Neural crest cell (in vitro differentiated cells): ENCODE measurements at regions not wholly inside any gene's neighbourhood (a gene's known extent, or its start where the extent isn't known, plus 50 kb on each side); places are given as distances from the start of the nearest gene placed in this dataset.

Experiments used
- DNase-seq: peaks from one replicate; pipeline ENCODE4 v3.0.0; 2021; ENCODE audit warnings: low read depth, mixed read lengths, low spot score
- H3K27ac Mint-ChIP-seq: one replicate; pipeline ENCODE4 v1.8.0; 2021; ENCODE audit warnings: mild to moderate bottlenecking, mixed read lengths; ENCODE audit not compliant: unreplicated experiment
- H3K27me3 Mint-ChIP-seq: 2 replicates; pipeline ENCODE4 v1.8.0; 2021; ENCODE audit warnings: low read depth, mild to moderate bottlenecking, mixed read lengths
- H3K36me3 Mint-ChIP-seq: 2 replicates; pipeline ENCODE4 v1.8.0; 2021; ENCODE audit warnings: low read depth, mild to moderate bottlenecking, mixed read lengths
- H3K4me1 Mint-ChIP-seq: 2 replicates; pipeline ENCODE4 v1.8.0; 2021; ENCODE audit warnings: mixed read lengths
- H3K4me3 Mint-ChIP-seq: one replicate; pipeline ENCODE4 v1.8.0; 2021; ENCODE audit warnings: mild to moderate bottlenecking, mixed read lengths
- H3K9me3 Mint-ChIP-seq: 2 replicates; pipeline ENCODE4 v1.8.0; 2021; ENCODE audit warnings: mixed read lengths
- CTCF ChIP-seq: fragments of 200-600 bp; sonication (generic); conservative IDR thresholded peaks from 2 replicates; pipeline ENCODE4 v1.5.0; 2021; ENCODE audit warnings: antibody characterized with exemption, mild to moderate bottlenecking

- DNase-seq: no peak
Measured at GRCh38 chr1:214107322-214108096, 119.7 kb downstream of the PROX1 start.

GRCh38 chr1:214108097-214108446 is 120.3 kb downstream of the PROX1 start:
- H3K4me1 Mint-ChIP-seq: peaks cover 4% of the 10 kb centered on the region
- peaks cover 8% of the 10 kb centered on the region for H3K9me3 Mint-ChIP-seq
- no peaks in the 10 kb centered on the region for H3K27me3 Mint-ChIP-seq
- no peak overlapping the region for H3K4me3 Mint-ChIP-seq
- H3K27ac Mint-ChIP-seq: no peak overlapping the region
- no peak for TF ChIP-seq CTCF
- no peaks in the 10 kb centered on the region for H3K36me3 Mint-ChIP-seq
- DNase-seq: no peak

More at GRCh38 chr1:214107322-214108096, 119.7 kb downstream of the PROX1 start:
- Mint-ChIP-seq H3K9me3 (peaks cover 8% of the 10 kb centered on the region), H3K36me3 (no peaks in the 10 kb centered on the region), H3K27me3 (no peaks in the 10 kb centered on the region), H3K4me1 (peaks cover 8% of the 10 kb centered on the region), H3K4me3 (no peak overlapping the region), H3K27ac (peak overlapping the region; percentile 81)
- TF ChIP-seq CTCF: no peak

GRCh38 chr1:214111796-214112195 is 124.0 kb downstream of the PROX1 start:
- Mint-ChIP-seq H3K27ac (peak overlapping the region; percentile 45), H3K36me3 (no peaks in the 10 kb centered on the region), H3K4me3 (no peak overlapping the region), H3K4me1 (peaks cover 4% of the 10 kb centered on the region), H3K9me3 (no peaks in the 10 kb centered on the region), H3K27me3 (no peaks in the 10 kb centered on the region)
- DNase-seq: no peak
- TF ChIP-seq CTCF: no peak

GRCh38 chr1:214116258-214116657 is 128.5 kb downstream of the PROX1 start:
- Mint-ChIP-seq H3K36me3 (peaks cover 10% of the 10 kb centered on the region), H3K27ac (no peak overlapping the region), H3K4me1 (no peaks in the 10 kb centered on the region), H3K27me3 (no peaks in the 10 kb centered on the region), H3K9me3 (peaks cover 11% of the 10 kb centered on the region), H3K4me3 (no peak overlapping the region)
- no peak for TF ChIP-seq CTCF
- no peak for DNase-seq

GRCh38 chr1:214117780-214118179 is 130.0 kb downstream of the PROX1 start:
- Mint-ChIP-seq H3K4me1 (peaks cover under 1% of the 10 kb centered on the region), H3K4me3 (no peak overlapping the region), H3K27ac (no peak overlapping the region), H3K27me3 (no peaks in the 10 kb centered on the region), H3K36me3 (peaks cover 10% of the 10 kb centered on the region), H3K9me3 (peaks cover 11% of the 10 kb centered on the region)
- DNase-seq: no peak
- TF ChIP-seq CTCF: no peak
